HG03025 (cell line): ENCODE measurements at regions not wholly inside any gene's neighbourhood (a gene's known extent, or its start where the extent isn't known, plus 50 kb on each side); places are given as distances from the start of the nearest gene placed in this dataset.

Experiments
- ATAC-seq: cut with Tn5 transposase; IDR thresholded peaks from one replicate; pipeline ENCODE4 v1.9.1; 2021; ENCODE audit warnings: mild to moderate bottlenecking, moderate library complexity; ENCODE audit not compliant: unreplicated experiment, low FRiP score

- ATAC-seq, result no peak
These were observed 586.9 kb upstream of the INTU start for GRCh38 chr4:127045861-127046260.

- ATAC-seq, result no peak
These were observed 584.8 kb upstream of the INTU start for GRCh38 chr4:127047930-127048329.

- no peak for ATAC-seq
These were observed 584.2 kb upstream of the INTU start for GRCh38 chr4:127048376-127049044.

GRCh38 chr4:127049526-127049925 is 583.2 kb upstream of the INTU start:
- ATAC-seq, result no peak

GRCh38 chr4:127052742-127053141 is 580.0 kb upstream of the INTU start:
- no peak for ATAC-seq

GRCh38 chr4:127055357-127055756 is 577.4 kb upstream of the INTU start:
- no peak for ATAC-seq

GRCh38 chr4:127069675-127070074 is 563.1 kb upstream of the INTU start:
- no peak for ATAC-seq

- no peak for ATAC-seq
These were observed 561.3 kb upstream of the INTU start for GRCh38 chr4:127071443-127071842.

GRCh38 chr4:127080141-127080540 is 552.6 kb upstream of the INTU start:
- no peak for ATAC-seq

- no peak for ATAC-seq
These were observed 551.7 kb upstream of the INTU start for GRCh38 chr4:127081041-127081440.

GRCh38 chr4:127082986-127083385 is 549.8 kb upstream of the INTU start:
- ATAC-seq, result no peak

GRCh38 chr4:127084666-127085065 is 548.1 kb upstream of the INTU start:
- ATAC-seq, result no peak

GRCh38 chr4:127097061-127097460 is 535.7 kb upstream of the INTU start:
- ATAC-seq, result no peak

GRCh38 chr4:127102361-127102760 is 530.4 kb upstream of the INTU start:
- ATAC-seq, result no peak

GRCh38 chr4:127103681-127104115 is 529.1 kb upstream of the INTU start:
- no peak for ATAC-seq

- no peak for ATAC-seq
These were observed 518.9 kb upstream of the INTU start for GRCh38 chr4:127113844-127114362.

GRCh38 chr4:127118681-127119080 is 514.1 kb upstream of the INTU start:
- ATAC-seq, result no peak

- no peak for ATAC-seq
These were observed 512.2 kb upstream of the INTU start for GRCh38 chr4:127120441-127121090.

- no peak for ATAC-seq
These were observed 507.8 kb upstream of the INTU start for GRCh38 chr4:127124919-127125318.

GRCh38 chr4:127126718-127127117 is 506.0 kb upstream of the INTU start:
- no peak for ATAC-seq

- no peak for ATAC-seq
These were observed 501.2 kb upstream of the INTU start for GRCh38 chr4:127131527-127131926.

- no peak for ATAC-seq
These were observed 498.3 kb upstream of the INTU start for GRCh38 chr4:127134490-127134889.
